ENCODE measurements at regions not wholly inside any gene's neighbourhood (a gene's known extent, or its start where the extent isn't known, plus 50 kb on each side); places are given as distances from the start of the nearest gene placed in this dataset.
"Not testable (repeated sequence)": the region's sequence is repeated elsewhere in the genome, so short reads cannot be mapped to it uniquely, and the experiment has no call there.

GRCh38 chr3:31100519-31100918, 206.1 kb upstream of the GADL1 start:
- no peaks in the 10 kb centered on the region for H3K36me3 ChIP-seq (ENCODE audit: control insufficient read depth in 1 of 2, insufficient read depth in 2 of 2, low read length in 2 of 2)
- TF ChIP-seq MAX (IDR thresholded peaks at IDR 0.05), result no peak
- peaks cover 0 to 5% of the 10 kb centered on the region in 2 experiments; a peak in 1 of 4 replicates for H3K4me1 ChIP-seq (ENCODE audit: control insufficient read depth in 1 of 2, insufficient read depth in 2 of 2, low read length in 2 of 2)
- no peak overlapping the region for H2AFZ ChIP-seq (ENCODE audit: low read depth, low read length, poor library complexity, severe bottlenecking)
- H3K79me2 ChIP-seq (ENCODE audit: insufficient read depth, low read length), result no peaks in the 10 kb centered on the region
- no TSS peak for BruUV-seq (replicated peaks)
- no peaks in the 10 kb centered on the region for H3K27me3 ChIP-seq (ENCODE audit: insufficient read depth, low read length)
- no peaks in the 10 kb centered on the region for H3K9me2 ChIP-seq (ENCODE audit: insufficient read depth)
- DNase-seq (ENCODE audit: low read depth, low spot score) (no peak), ATAC-seq (no peak)
- no peaks in the 10 kb centered on the region for H3K9me3 ChIP-seq (ENCODE audit: control insufficient read depth in 1 of 2, insufficient read depth in 1 of 2, low read depth in 1 of 2, low read length in 2 of 2)
- H3K27ac ChIP-seq (ENCODE audit: low read depth, low read length), result no peak overlapping the region
- ChIA-PET RAD21 (ENCODE audit: low non-redundant PET in 1 of 2, low total read pairs in 2 of 2, uncharacterized antibody in 2 of 2, unreplicated experiment in 2 of 2) (no interaction called here), POLR2A (no interaction called here), CTCF (no interaction called here)
- intact Hi-C loops (cut with micrococcal nuclease), result no loop called here
- no peak overlapping the region for H3K4me2 ChIP-seq (ENCODE audit: low read length)
- no peaks in the 10 kb centered on the region for H4K20me1 ChIP-seq (ENCODE audit: insufficient read depth)
- no peak overlapping the region for H3K4me3 ChIP-seq (replicated peaks in 1 of 2; ENCODE audit: low read depth in 1 of 2, low read length in 2 of 2)
- no peak overlapping the region for H3K9ac ChIP-seq (ENCODE audit: low read length)

- H3K9me3 ChIP-seq (ENCODE audit: control insufficient read depth in 1 of 2, insufficient read depth in 1 of 2, low read depth in 1 of 2, low read length in 2 of 2); H3K4me3 ChIP-seq (replicated peaks in 1 of 2; ENCODE audit: low read depth in 1 of 2, low read length in 2 of 2); H3K4me2 ChIP-seq (ENCODE audit: low read length); CTCF ChIA-PET; H2AFZ ChIP-seq (ENCODE audit: low read depth, low read length, poor library complexity, severe bottlenecking); BruUV-seq (replicated peaks); ATAC-seq; POLR2A ChIA-PET; DNase-seq (ENCODE audit: low read depth, low spot score); intact Hi-C loops (cut with micrococcal nuclease); H3K27ac ChIP-seq (ENCODE audit: low read depth, low read length); RAD21 ChIA-PET (ENCODE audit: low non-redundant PET in 1 of 2, low total read pairs in 2 of 2, uncharacterized antibody in 2 of 2, unreplicated experiment in 2 of 2); H3K27me3 ChIP-seq (ENCODE audit: insufficient read depth, low read length); H3K4me1 ChIP-seq (ENCODE audit: control insufficient read depth in 1 of 2, insufficient read depth in 2 of 2, low read length in 2 of 2); H3K36me3 ChIP-seq (ENCODE audit: control insufficient read depth in 1 of 2, insufficient read depth in 2 of 2, low read length in 2 of 2); H4K20me1 ChIP-seq (ENCODE audit: insufficient read depth); H3K9me2 ChIP-seq (ENCODE audit: insufficient read depth); H3K9ac ChIP-seq (ENCODE audit: low read length); H3K79me2 ChIP-seq (ENCODE audit: insufficient read depth, low read length): not testable (repeated sequence)
Observed at GRCh38 chr3:31101285-31101684, 206.8 kb upstream of the GADL1 start.

- CTCF ChIA-PET, result no interaction called here
Observed at GRCh38 chr3:31102196-31102879, 207.9 kb upstream of the GADL1 start.

More at GRCh38 chr3:31102196-31102879, 207.9 kb upstream of the GADL1 start:
- no peaks in the 10 kb centered on the region for H4K20me1 ChIP-seq (ENCODE audit: insufficient read depth)
- ATAC-seq (no peak), DNase-seq (ENCODE audit: low read depth, low spot score) (no peak)
- POLR2A ChIA-PET, result no interaction called here
- H3K4me1 ChIP-seq (ENCODE audit: control insufficient read depth in 1 of 2, insufficient read depth in 2 of 2, low read length in 2 of 2), result peaks cover 0 to 5% of the 10 kb centered on the region in 2 experiments; a peak in 1 of 4 replicates
- H3K9ac ChIP-seq (ENCODE audit: low read length), result no peak overlapping the region
- H3K9me3 ChIP-seq (ENCODE audit: control insufficient read depth in 1 of 2, insufficient read depth in 1 of 2, low read depth in 1 of 2, low read length in 2 of 2), result no peaks in the 10 kb centered on the region
- H3K4me3 ChIP-seq (replicated peaks in 1 of 2; ENCODE audit: low read depth in 1 of 2, low read length in 2 of 2), result no peak overlapping the region
- no peaks in the 10 kb centered on the region for H3K36me3 ChIP-seq (ENCODE audit: control insufficient read depth in 1 of 2, insufficient read depth in 2 of 2, low read length in 2 of 2)
- H3K9me2 ChIP-seq (ENCODE audit: insufficient read depth), result no peaks in the 10 kb centered on the region
- no peak overlapping the region for H3K4me2 ChIP-seq (ENCODE audit: low read length)
- no peaks in the 10 kb centered on the region for H3K79me2 ChIP-seq (ENCODE audit: insufficient read depth, low read length)
- intact Hi-C loops (cut with micrococcal nuclease), result no loop called here
- H2AFZ ChIP-seq (ENCODE audit: low read depth, low read length, poor library complexity, severe bottlenecking), result no peak overlapping the region
- BruUV-seq (replicated peaks), result no TSS peak
- H3K27me3 ChIP-seq (ENCODE audit: insufficient read depth, low read length), result no peaks in the 10 kb centered on the region
- RAD21 ChIA-PET (ENCODE audit: low non-redundant PET in 1 of 2, low total read pairs in 2 of 2, uncharacterized antibody in 2 of 2, unreplicated experiment in 2 of 2), result no interaction called here
- TF ChIP-seq SIN3A (IDR thresholded peaks at IDR 0.05; ENCODE audit: low read depth) (no peak), MAX (IDR thresholded peaks at IDR 0.05) (no peak), ATF3 (IDR thresholded peaks at IDR 0.05) (no peak), YY1 (IDR thresholded peaks at IDR 0.05; ENCODE audit: extremely low read depth, insufficient replicate concordance, low read depth, low read length) (no peak), ZFX (IDR thresholded peaks at IDR 0.05) (no peak), POLR2AphosphoS5 (IDR thresholded peaks at IDR 0.05; ENCODE audit: low read depth, low read length) (no peak), ZBTB33 (IDR thresholded peaks at IDR 0.05; ENCODE audit: extremely low read depth, insufficient replicate concordance, low read length) (no peak), CBX3 (IDR thresholded peaks at IDR 0.05; ENCODE audit: low read depth) (no peak)
- no peak overlapping the region for H3K27ac ChIP-seq (ENCODE audit: low read depth, low read length)

Data from HCT116 (cell line).